Right cardiac atrium (tissue), 5 donors: ENCODE measurements at regions not wholly inside any gene's neighbourhood (a gene's known extent, or its start where the extent isn't known, plus 50 kb on each side); places are given as distances from the start of the nearest gene placed in this dataset.

Source experiments
- ATAC-seq, 2 donors: fragments of 200-7000 bp; cut with Tn5 transposase; one replicate each; pipeline versions ENCODE4 v1.8.0 to v1.9.1; 2020; ENCODE audit warnings: moderate library complexity in 2 of 2, mild to moderate bottlenecking in 1 of 2
- DNase-seq, 3 donors: peaks; one replicate each; pipeline ENCODE4 v3.0.0-alpha.2; 2020
- H3K27ac ChIP-seq: one replicate; pipeline ENCODE4 v1.5.1; 2013; ENCODE audit warnings: mild to moderate bottlenecking, low read length, control low read depth, moderate library complexity
- H3K27me3 ChIP-seq: one replicate; pipeline ENCODE4 v1.6.1; 2013; ENCODE audit not compliant: control insufficient read depth, insufficient read depth
- H3K4me1 ChIP-seq: one replicate; pipeline ENCODE4 v1.6.1; 2013; ENCODE audit warnings: low read length; ENCODE audit not compliant: control insufficient read depth, insufficient read depth
- H3K4me3 ChIP-seq: one replicate; pipeline ENCODE4 v1.5.1; 2013; ENCODE audit warnings: low read length, control low read depth
- H3K9me3 ChIP-seq: one replicate; pipeline ENCODE4 v1.6.1; 2013; ENCODE audit warnings: low read length; ENCODE audit not compliant: control insufficient read depth
- WGBS: extraction: QIAGEN DNeasy Blood & Tissue Kit; methylation state at CpG from one replicate; pipeline ENCODE4 v1.1.7; 2013; 5-methylcytosine and 5-hydroxymethylcytosine counted together
- intact Hi-C, 4 donors: fragments of 100-400 bp; cut with DNase I; formaldehyde crosslinking; loops; one replicate each; pipeline versions ENCODE4 v1.11.0 to v1.14.0; 2022 to 2023
- donor health status: healthy with polysubstance abuse.
- donor health status: DM: no; HTN: yes; CAD: no.
- donor health status: DM: no; HTN: no; CAD: no.
- donor health status: DM: no; HTN: yes; CAD: no; lungs with severe emphysema.
- donor health status: DM: yes; HTN: yes; CAD: no.

DNA sequence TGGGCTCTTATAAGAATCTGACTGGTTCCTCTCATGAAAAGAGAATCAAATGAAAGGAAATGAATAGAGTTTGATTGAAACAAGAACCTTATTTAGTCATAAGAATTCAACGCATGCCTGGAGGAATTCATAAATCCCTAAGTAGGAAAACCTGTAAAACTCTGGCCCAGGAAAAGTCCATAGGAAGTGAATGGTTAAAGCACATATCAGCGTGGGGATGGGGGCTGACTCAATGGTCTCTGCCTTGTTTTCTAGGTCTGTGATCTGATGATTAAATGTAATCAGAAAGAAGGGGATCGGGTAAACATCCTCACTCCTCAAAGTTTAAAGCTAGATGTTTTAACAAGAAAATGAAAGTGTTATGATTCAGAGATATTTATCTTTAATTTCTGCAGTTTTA is 759.4 kb upstream of the C9orf72 start:
- ATAC-seq (no peak), DNase-seq (no peak)
- WGBS = 74% methylated on average over 3 of the region's 3 CpGs
- no peaks in the 10 kb centered on the region for H3K4me1 ChIP-seq
- no peak overlapping the region for H3K27ac ChIP-seq
- H3K9me3 ChIP-seq = no peaks in the 10 kb centered on the region
- intact Hi-C loops = no loop called here
- H3K27me3 ChIP-seq = no peaks in the 10 kb centered on the region
- no peak overlapping the region for H3K4me3 ChIP-seq

DNA sequence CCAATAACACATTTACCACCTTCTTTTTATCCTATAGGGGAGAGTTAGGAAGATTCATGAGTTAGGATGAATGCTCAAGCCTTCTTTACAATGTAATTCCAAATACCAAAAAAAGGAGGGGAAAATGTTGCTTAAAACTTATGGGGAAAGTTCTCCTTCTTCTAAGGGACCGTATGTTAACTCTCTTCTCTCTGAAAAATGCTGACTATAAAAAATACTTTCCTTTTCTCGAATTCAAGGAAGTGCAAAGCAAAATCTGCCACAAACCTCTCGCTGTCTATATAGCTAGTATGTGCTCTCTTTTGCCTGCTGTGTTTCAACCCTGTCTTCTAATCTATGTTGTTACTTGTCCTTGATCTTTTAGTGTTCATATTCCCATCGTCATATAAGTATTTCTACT is 768.6 kb upstream of the C9orf72 start:
- Histone ChIP-seq H3K4me3 (no peak overlapping the region), H3K27ac (no peak overlapping the region), H3K4me1 (no peaks in the 10 kb centered on the region), H3K9me3 (no peaks in the 10 kb centered on the region), H3K27me3 (no peaks in the 10 kb centered on the region)
- no peak for DNase-seq
- no peak for ATAC-seq
- WGBS = 77% methylated on average over 4 of the region's 4 CpGs
- intact Hi-C loops = no loop called here

DNA sequence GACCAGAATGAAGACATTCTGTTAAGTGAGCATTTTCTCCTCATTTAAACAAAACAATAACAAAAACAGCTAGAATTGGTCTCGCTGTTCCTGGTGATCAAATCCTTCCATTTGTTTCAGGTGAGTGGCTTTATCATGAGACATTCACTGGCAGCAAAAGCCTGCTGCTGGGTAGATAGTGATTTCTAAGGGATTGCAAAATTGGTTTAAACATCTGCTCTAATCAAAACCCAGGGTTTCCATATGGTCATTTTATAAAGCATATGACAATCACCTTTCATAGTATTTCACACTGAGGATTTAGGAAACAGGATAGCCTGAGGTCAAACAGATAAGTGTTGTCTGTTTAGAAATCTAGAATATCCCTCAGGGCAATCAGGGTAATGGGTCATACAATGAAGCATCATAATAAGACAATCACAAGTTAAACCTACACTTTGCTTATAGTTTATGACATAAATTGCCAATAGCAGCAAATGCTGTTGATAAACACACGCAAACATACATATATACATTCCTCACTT is 769.6 kb upstream of the C9orf72 start:
- H3K27ac ChIP-seq = no peak overlapping the region
- intact Hi-C loops = no loop called here
- no peaks in the 10 kb centered on the region for H3K9me3 ChIP-seq
- H3K4me3 ChIP-seq = no peak overlapping the region
- ATAC-seq (no peak), DNase-seq (no peak)
- H3K27me3 ChIP-seq = no peaks in the 10 kb centered on the region
- 86% methylated on average over 2 of the region's 2 CpGs for WGBS
- no peaks in the 10 kb centered on the region for H3K4me1 ChIP-seq

DNA sequence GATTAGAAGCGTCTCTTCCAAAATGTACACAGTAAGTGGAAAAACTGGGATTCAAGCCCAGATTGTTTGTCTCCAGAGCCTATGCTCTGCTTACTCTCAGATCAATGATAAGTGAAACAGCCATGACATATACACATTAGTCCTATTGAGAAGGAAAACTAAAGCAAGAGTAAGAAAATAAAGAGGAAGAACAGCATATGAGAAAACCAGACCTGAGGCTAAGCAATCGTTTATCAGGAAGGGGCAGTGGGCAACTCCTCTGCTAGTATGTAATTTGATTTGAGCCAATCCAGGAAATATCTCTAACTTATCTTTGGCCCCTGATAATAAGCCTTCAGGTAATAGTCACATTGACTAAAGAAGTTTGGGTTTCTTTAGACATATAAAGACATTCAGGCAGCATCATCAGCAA is 789.9 kb upstream of the C9orf72 start:
- H3K27me3 ChIP-seq = no peaks in the 10 kb centered on the region
- ATAC-seq = no peak
- 31% methylated on average over 2 of the region's 2 CpGs for WGBS
- no peaks in the 10 kb centered on the region for H3K9me3 ChIP-seq
- no peaks in the 10 kb centered on the region for H3K4me1 ChIP-seq
- H3K27ac ChIP-seq = no peak overlapping the region
- intact Hi-C loops = no loop called here
- H3K4me3 ChIP-seq = no peak overlapping the region
- no peak for DNase-seq

DNA sequence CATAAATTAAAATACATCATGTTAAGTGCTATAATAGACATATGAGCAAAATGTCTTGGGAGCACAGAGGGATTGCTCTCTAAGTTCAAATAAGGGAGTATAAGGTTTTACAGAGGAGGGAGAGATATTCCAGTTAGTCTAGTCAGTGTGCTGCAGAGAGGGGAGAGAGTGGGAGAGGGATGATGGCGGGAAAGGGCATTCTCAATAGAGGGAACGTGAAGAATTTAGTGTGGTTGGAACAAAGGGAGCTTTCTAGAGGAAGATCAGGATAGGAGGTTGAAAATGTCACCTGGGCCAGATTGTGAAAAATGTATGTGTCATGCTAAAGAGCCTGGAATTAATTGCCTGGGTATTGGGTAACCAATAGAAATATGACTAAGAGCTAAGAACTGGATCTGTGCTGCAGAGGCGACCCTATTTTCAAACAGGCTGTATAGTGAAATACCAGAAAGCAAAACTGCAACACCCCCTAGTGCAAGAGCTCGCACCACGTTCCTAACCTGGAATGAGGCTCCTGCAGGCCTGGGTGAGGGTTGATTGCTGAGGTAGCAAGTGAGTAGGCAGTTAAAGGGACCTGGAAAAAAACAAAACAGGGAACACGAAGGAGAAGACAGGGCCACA is 791.8 kb upstream of the C9orf72 start:
- intact Hi-C loops = no loop called here
- Histone ChIP-seq H3K27me3 (no peaks in the 10 kb centered on the region), H3K4me3 (no peak overlapping the region), H3K9me3 (no peaks in the 10 kb centered on the region), H3K27ac (no peak overlapping the region), H3K4me1 (no peaks in the 10 kb centered on the region)
- ATAC-seq (no peak), DNase-seq (no peak)
- WGBS = 62% methylated on average over 6 of the region's 6 CpGs

DNA sequence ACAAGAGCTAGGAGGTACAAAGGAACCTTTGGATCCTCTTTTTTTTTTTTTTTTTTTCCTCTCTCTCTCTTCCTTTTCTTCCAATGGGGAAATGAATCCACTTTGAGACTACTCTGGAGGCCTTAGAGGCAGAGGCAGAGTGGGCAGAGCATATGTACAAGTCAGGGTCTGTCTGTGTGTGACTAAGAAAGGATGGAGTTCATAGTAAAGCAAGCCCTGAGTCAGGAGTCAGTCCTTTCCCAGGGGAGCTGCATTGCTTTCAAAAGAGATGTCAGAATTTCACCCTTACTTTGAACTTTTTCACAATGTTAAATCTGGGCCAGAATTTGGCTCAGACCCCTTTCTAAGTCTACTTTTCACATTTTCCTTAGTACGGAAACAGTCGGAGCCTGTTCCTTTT is 792.4 kb upstream of the C9orf72 start:
- H3K27ac ChIP-seq = no peak overlapping the region
- intact Hi-C loops = no loop called here
- no peaks in the 10 kb centered on the region for H3K9me3 ChIP-seq
- DNase-seq (no peak), ATAC-seq (no peak)
- no peaks in the 10 kb centered on the region for H3K4me1 ChIP-seq
- 87% methylated on average over 2 of the region's 2 CpGs for WGBS
- H3K4me3 ChIP-seq = no peak overlapping the region
- no peaks in the 10 kb centered on the region for H3K27me3 ChIP-seq

DNA sequence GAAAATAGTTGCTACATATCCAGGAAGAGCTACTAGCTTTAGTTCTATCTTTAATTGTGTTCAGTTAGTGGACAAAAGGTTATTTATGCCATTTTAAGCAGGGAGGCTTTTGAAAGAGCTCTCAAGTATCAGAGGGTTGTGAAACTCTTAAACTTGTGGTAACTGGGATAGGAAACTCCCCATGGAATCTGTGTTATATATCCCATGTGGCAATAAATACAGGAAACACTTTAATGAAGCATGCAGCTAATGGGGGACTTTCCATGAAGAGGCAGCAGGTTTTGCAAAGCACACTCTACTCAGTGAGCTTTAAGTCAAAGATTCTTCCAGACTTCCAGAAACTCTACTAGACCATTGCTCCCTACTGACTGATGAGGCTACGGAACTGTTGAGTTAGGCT is 805.0 kb upstream of the C9orf72 start:
- intact Hi-C loops = no loop called here

DNA sequence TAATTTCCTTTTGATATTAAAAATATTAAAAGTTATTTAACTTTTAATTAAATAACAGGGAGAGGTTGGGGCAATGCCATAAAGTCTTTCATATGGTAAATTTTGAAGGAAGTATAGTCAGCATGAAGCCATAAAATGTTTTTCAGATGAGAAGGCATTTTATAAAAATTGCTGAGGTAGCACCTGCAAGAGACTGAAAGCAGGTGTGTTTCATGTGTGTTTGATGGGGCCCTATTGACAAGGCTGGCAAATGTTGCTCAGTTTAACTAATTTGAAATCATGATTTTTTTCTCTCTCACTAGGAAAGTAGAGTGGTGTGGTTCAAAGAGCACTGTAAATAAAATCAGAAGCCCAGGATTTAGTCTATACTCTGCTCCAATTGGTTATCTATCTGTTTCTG is 805.8 kb upstream of the C9orf72 start:
- Histone ChIP-seq H3K9me3 (no peaks in the 10 kb centered on the region), H3K4me1 (no peaks in the 10 kb centered on the region), H3K27me3 (no peaks in the 10 kb centered on the region), H3K27ac (no peak overlapping the region), H3K4me3 (no peak overlapping the region)
- ATAC-seq (no peak), DNase-seq (no peak)
- intact Hi-C loops = no loop called here

More for the DNA sequence above, 805.0 kb upstream of the C9orf72 start:
- Histone ChIP-seq H3K27ac (no peak overlapping the region), H3K27me3 (no peaks in the 10 kb centered on the region), H3K9me3 (no peaks in the 10 kb centered on the region), H3K4me3 (no peak overlapping the region), H3K4me1 (no peaks in the 10 kb centered on the region)
- no peak for ATAC-seq
- no peak for DNase-seq
- 99% methylated on average over 1 of the region's 1 CpG for WGBS

DNA sequence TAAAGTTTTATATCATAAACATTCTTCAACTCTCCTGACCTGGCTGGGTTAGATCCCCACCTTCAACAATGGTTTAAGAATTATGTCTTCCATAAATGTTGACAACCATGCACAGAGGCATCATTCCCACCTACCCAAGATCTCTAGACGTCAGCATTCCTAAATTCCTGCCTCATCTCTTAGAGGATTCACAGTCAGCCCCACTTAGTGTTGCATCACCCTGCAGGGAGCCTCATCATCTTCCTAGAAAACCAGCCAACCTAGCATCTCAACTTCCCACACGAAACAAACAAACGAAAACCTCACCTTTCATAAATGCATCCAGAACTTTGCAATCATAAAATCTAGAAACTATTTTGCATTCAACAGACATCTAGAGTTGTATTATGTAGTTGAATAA is 816.1 kb upstream of the C9orf72 start:
- 65% methylated on average over 3 of the region's 3 CpGs for WGBS
- intact Hi-C loops = no loop called here

DNA sequence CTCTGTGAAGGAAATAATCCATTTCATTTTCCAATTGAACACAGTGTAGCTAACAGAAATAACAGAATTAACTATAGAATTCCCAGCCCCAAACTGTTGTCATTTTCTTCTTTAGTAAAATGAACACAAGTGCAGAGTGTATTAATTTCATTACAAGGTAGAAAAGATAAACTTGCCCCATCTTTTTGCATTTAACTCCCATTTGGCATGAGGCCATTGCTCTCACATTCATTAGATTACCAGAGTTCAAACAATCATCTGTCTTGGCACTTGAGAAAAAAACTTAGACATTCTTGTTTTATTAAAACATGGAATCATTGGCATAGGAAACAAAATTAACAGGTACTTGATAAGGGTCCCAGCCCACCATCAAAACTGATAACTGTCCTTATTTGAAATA is 821.5 kb upstream of the C9orf72 start:
- Histone ChIP-seq H3K9me3 (no peaks in the 10 kb centered on the region), H3K27ac (no peak overlapping the region), H3K4me3 (no peak overlapping the region), H3K27me3 (no peaks in the 10 kb centered on the region), H3K4me1 (no peaks in the 10 kb centered on the region)
- DNase-seq (no peak), ATAC-seq (no peak)
- intact Hi-C loops = no loop called here

More for the DNA sequence above, 816.1 kb upstream of the C9orf72 start:
- no peak for DNase-seq
- no peak for ATAC-seq
- Histone ChIP-seq H3K9me3 (no peaks in the 10 kb centered on the region), H3K4me1 (no peaks in the 10 kb centered on the region), H3K4me3 (no peak overlapping the region), H3K27ac (no peak overlapping the region), H3K27me3 (no peaks in the 10 kb centered on the region)

DNA sequence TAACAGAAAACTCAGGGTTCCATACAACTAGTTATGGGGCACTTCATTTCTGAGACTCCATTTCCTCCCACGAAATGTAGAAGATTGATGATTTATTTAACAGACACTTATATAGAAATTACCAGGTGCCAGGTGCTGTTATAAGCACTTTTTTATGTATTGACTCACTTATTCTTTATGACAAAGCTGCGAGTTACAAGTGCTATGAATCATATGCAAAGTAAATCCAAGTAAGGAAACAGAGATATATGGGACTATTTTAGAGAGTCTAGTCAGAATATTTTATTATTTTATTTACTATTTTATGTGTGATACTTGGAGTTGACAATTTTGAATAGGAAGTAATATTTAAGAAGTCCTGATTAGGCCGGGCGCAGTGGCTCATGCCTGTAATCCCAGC is 822.8 kb upstream of the C9orf72 start:
- no peak overlapping the region for H3K27ac ChIP-seq

DNA sequence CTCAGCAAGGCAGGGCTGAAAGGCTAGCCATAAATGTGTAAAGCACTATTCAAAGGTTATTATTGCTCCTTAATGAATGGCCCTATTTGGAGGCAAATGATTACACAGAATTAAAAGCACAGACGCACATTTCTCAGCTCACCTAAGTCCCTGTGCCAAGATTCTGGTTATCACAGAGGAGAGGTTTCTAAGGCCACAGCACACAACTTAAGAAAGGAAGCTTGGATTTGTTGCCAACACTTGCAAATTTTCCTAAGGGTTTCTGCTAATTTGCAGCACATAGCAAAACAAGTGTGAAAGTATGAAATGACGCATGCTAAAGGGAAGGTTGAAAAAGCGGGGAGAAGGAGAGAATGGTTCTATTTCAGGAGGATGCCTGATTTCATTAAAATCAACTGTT is 834.1 kb upstream of the C9orf72 start:
- H3K9me3 ChIP-seq = no peaks in the 10 kb centered on the region
- no peaks in the 10 kb centered on the region for H3K27me3 ChIP-seq
- intact Hi-C loops = no loop called here
- no peak for ATAC-seq
- H3K27ac ChIP-seq = no peak overlapping the region
- DNase-seq = no peak
- no peaks in the 10 kb centered on the region for H3K4me1 ChIP-seq
- 33% methylated on average over 3 of the region's 3 CpGs for WGBS
- H3K4me3 ChIP-seq = no peak overlapping the region

More for the DNA sequence above, 822.8 kb upstream of the C9orf72 start:
- H3K27me3 ChIP-seq = no peaks in the 10 kb centered on the region
- 86% methylated on average over 4 of the region's 4 CpGs for WGBS
- H3K9me3 ChIP-seq = no peaks in the 10 kb centered on the region
- DNase-seq (no peak), ATAC-seq (no peak)
- intact Hi-C loops = no loop called here
- no peaks in the 10 kb centered on the region for H3K4me1 ChIP-seq
- H3K4me3 ChIP-seq = no peak overlapping the region
